HCT116 (cell line): ENCODE measurements at regions not wholly inside any gene's neighbourhood (a gene's known extent, or its start where the extent isn't known, plus 50 kb on each side); places are given as distances from the start of the nearest gene placed in this dataset.

Experiments
- ATF3 ChIP-seq: IDR thresholded peaks from 2 replicates; pipeline ENCODE4 v1.6.1; 2012
- CEBPB ChIP-seq: IDR thresholded peaks from 2 replicates; pipeline ENCODE4 v1.6.1; 2012; ENCODE audit warnings: low read depth
- CTCF ChIP-seq, 3 experiments: fragments of 200-600 bp in 1 of 3; sonication (generic) in 1 of 3; IDR thresholded peaks in 2 of 3; conservative IDR thresholded peaks in 1 of 3; 2 replicates each; pipeline ENCODE4 v1.5.1; 2012 to 2017; ENCODE audit warnings: low read depth in 2 of 3, low read length in 2 of 3, antibody characterized with exemption in 1 of 3, borderline replicate concordance in 1 of 3, control low read depth in 1 of 3, mild to moderate bottlenecking in 1 of 3, mixed read lengths in 1 of 3, mixed run types in 1 of 3, moderate library complexity in 1 of 3; ENCODE audit not compliant: insufficient read depth in 1 of 3
- EZH2phosphoT487 ChIP-seq: fragments of 200-600 bp; IDR thresholded peaks from 2 replicates; pipeline ENCODE4 v1.6.1; 2018; ENCODE audit warnings: antibody characterized with exemption, borderline replicate concordance
- MAX ChIP-seq: IDR thresholded peaks from 2 replicates; pipeline ENCODE4 v1.6.1; 2012
- POLR2A ChIP-seq: IDR thresholded peaks from 2 replicates; pipeline ENCODE4 v1.7.0; 2011; ENCODE audit warnings: borderline replicate concordance; ENCODE audit not compliant: insufficient read depth, insufficient read length; ENCODE audit errors: extremely low read depth
- POLR2AphosphoS5 ChIP-seq: IDR thresholded peaks from 2 replicates; pipeline ENCODE4 v1.6.1; 2011; ENCODE audit warnings: mild to moderate bottlenecking, low read depth, low read length, moderate library complexity
- RAD21 ChIP-seq: IDR thresholded peaks from 2 replicates; pipeline ENCODE4 v1.6.1; 2012; ENCODE audit warnings: low read depth, mild to moderate bottlenecking
- REST ChIP-seq: IDR thresholded peaks from 2 replicates; pipeline ENCODE4 v1.6.1; 2012; ENCODE audit warnings: low read depth
- TCF7L2 ChIP-seq: IDR thresholded peaks from 2 replicates; pipeline ENCODE4 v1.7.0; 2011; ENCODE audit warnings: borderline replicate concordance, inconsistent platforms; ENCODE audit not compliant: insufficient read depth, insufficient read length; ENCODE audit errors: extremely low read depth
- ZBTB33 ChIP-seq: IDR thresholded peaks from 2 replicates; pipeline ENCODE4 v1.6.1; 2011; ENCODE audit warnings: mild to moderate bottlenecking, low read length, moderate library complexity; ENCODE audit not compliant: insufficient replicate concordance; ENCODE audit errors: extremely low read depth
- ZNF274 ChIP-seq: fragments of 200-500 bp; sonication (Bioruptor generic); IDR thresholded peaks from 2 replicates; pipeline ENCODE4 v1.6.1; 2014; ENCODE audit warnings: mild to moderate bottlenecking, low read depth, low read length, inconsistent platforms

- no peak for TF ChIP-seq CTCF (IDR thresholded peaks at IDR 0.05 in 2 of 3, conservative IDR thresholded peaks at IDR 0.05 in 1 of 3; ENCODE audit: borderline replicate concordance in 1 of 3, insufficient read depth in 1 of 3, low read depth in 2 of 3, low read length in 2 of 3)
- TF ChIP-seq POLR2A, result no peak
- TF ChIP-seq ZBTB33, result no peak
- TF ChIP-seq ZNF274, result no peak
- TF ChIP-seq RAD21, result no peak
- TF ChIP-seq REST, result no peak
- no peak for TF ChIP-seq POLR2AphosphoS5
- TF ChIP-seq ATF3, result no peak
- no peak for TF ChIP-seq TCF7L2
- TF ChIP-seq CEBPB, result no peak
- no peak for TF ChIP-seq EZH2phosphoT487
- no peak for TF ChIP-seq MAX
These were observed 70.6 kb downstream of the ACTBL2 start for GRCh38 chr5:57411982-57412381.
